Ammon's horn (tissue), 1 donor: ENCODE measurements at regions not wholly inside any gene's neighbourhood (a gene's known extent, or its start where the extent isn't known, plus 50 kb on each side); places are given as distances from the start of the nearest gene placed in this dataset.

Experiments used
- DNase-seq: peaks from one replicate; pipeline ENCODE4 v3.0.0-alpha.2; 2016; ENCODE audit warnings: low spot score

- no peak for DNase-seq
Measured at GRCh38 chr9:13990331-13990730, 323.6 kb downstream of the NFIB start.

- DNase-seq: no peak
Measured at GRCh38 chr9:13988944-13989343, 325.0 kb downstream of the NFIB start.

GRCh38 chr9:13983607-13984006 lies 330.3 kb downstream of the NFIB start:
- no peak for DNase-seq

- no peak for DNase-seq
Measured at GRCh38 chr9:13979941-13980318, 334.0 kb downstream of the NFIB start.

GRCh38 chr9:13975611-13976290 lies 338.2 kb downstream of the NFIB start:
- DNase-seq: no peak

- DNase-seq: no peak
Measured at GRCh38 chr9:13974891-13975290, 339.1 kb downstream of the NFIB start.

- peak; percentile 12 for DNase-seq
Measured at GRCh38 chr9:13971966-13972655, 341.8 kb downstream of the NFIB start.

GRCh38 chr9:13971415-13971814 lies 342.5 kb downstream of the NFIB start:
- no peak for DNase-seq

- DNase-seq: no peak
Measured at GRCh38 chr9:13970426-13970825, 343.5 kb downstream of the NFIB start.

GRCh38 chr9:13970018-13970417 lies 343.9 kb downstream of the NFIB start:
- DNase-seq: no peak

GRCh38 chr9:13967438-13967837 lies 346.5 kb downstream of the NFIB start:
- no peak for DNase-seq

- no peak for DNase-seq
Measured at GRCh38 chr9:13967011-13967410, 346.9 kb downstream of the NFIB start.

- DNase-seq: peak; percentile 28
Measured at GRCh38 chr9:13963005-13963653, 350.8 kb downstream of the NFIB start.

- no peak for DNase-seq
Measured at GRCh38 chr9:13962006-13962405, 351.9 kb downstream of the NFIB start.

- no peak for DNase-seq
Measured at GRCh38 chr9:13960011-13960765, 353.8 kb downstream of the NFIB start.

GRCh38 chr9:13958672-13959071 lies 355.3 kb downstream of the NFIB start:
- no peak for DNase-seq

GRCh38 chr9:13957089-13957488 lies 356.9 kb downstream of the NFIB start:
- no peak for DNase-seq

GRCh38 chr9:13956107-13956506 lies 357.8 kb downstream of the NFIB start:
- no peak for DNase-seq

- DNase-seq: no peak
Measured at GRCh38 chr9:13952906-13953305, 361.0 kb downstream of the NFIB start.

- DNase-seq: no peak
Measured at GRCh38 chr9:13948037-13948436, 365.9 kb downstream of the NFIB start.

- DNase-seq: no peak
Measured at GRCh38 chr9:13943176-13943575, 370.8 kb downstream of the NFIB start.

- DNase-seq: peak; percentile 57
Measured at GRCh38 chr9:13942695-13943094, 371.2 kb downstream of the NFIB start.

- no peak for DNase-seq
Measured at GRCh38 chr9:13942201-13942600, 371.7 kb downstream of the NFIB start.
